Putamen (tissue), 1 donor: ENCODE measurements at regions not wholly inside any gene's neighbourhood (a gene's known extent, or its start where the extent isn't known, plus 50 kb on each side); places are given as distances from the start of the nearest gene placed in this dataset.
A peak's percentile ranks its signal among the peaks of the same experiment; 100 is the strongest.

Experiments
- DNase-seq: peaks from one replicate; pipeline ENCODE4 v3.0.0-alpha.2; 2016; ENCODE audit warnings: low spot score

DNA sequence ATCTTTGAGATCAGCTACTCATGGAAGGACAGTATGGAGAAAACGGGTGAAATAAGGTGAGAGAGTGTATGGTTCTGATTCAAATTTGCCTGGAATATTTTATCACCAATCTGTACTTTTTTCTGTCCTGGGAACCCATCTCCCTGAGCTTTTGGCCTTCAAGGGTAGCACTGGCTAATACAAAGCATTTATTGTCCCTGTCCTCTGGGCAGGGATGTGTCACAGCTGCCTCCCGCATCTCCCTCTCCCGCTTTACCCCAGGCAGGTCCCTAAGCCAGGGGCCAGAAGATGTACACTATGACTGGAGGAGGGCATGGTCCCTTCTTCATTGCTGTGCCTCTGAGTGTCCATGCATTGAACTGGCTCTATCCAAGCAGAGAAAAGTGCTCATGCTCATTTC lies 201.7 kb upstream of the CHRNA7 start:
- DNase-seq: peak; percentile 47

DNA sequence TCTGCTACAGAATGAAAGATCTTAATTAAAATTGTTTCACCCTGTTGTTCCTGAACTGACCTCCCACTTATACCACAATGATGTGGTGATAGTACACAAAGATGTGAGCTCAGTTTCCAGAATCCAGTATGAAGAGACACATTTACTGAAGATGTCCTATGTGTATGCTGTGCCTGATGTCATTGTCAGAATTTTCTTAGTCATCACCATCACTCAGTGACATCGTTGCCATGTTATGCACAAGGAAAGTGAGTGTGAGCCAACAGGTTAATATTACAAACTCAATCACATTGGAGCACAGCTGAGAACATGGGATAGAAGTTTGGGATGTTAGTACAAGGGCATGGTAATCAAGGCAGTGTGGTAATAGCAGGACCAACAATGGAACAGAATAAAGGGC lies 199.7 kb upstream of the CHRNA7 start:
- no peak for DNase-seq

DNA sequence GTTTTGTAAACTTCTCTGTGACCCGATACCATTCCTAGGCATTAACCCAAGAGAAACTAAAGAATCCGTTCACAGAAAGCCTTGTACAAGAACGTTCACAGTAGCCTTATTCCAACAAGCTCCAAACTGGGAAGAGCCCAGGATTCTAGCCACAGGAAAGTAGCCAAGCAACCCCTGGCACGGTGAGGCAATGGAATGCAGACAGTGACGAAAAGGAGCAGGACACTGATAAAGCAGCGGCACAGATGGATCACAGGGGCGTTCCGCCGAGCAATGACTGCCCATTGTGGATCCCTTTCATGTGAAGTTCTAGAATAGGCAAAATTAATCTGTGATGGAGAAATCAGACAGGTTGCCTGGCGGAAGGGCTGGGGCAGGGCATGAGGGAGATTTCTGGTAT lies 198.7 kb upstream of the CHRNA7 start:
- DNase-seq: no peak

DNA sequence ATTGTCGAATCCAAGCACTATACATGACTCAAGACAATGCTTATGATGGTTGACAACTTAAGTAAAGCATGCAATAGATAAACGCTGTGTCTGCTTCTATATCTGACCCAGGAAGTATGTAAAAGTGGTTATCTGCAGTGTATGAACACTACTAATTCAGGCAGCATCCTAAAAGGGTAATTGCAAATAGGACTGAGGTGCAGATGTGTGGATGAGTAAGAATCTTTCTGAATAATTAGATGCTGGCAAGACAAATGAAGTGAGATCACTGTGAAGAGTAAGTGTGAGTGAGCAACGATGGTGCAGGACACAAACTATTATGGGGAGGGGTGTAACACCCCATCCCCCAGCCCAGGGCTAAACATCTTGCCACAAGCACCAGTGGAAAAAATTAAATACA lies 195.7 kb upstream of the CHRNA7 start:
- no peak for DNase-seq

DNA sequence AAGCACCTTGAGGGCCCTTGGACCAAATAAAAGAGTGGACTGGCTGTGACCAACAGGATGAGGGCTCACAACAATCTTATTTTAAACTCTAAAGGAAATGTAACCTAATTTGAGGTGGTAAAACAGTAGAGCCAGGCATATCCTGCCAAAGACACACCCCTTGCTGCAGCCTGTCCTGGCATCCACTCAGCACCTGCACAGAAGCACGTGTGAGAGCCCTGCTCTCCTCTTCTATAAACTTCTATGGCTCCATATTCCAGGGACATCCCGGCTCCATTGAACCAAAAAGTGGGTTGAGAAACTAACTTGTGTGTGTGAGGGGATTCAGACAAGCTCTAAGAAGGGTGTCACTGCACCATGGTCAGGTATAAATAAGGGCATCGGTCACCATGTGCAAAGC lies 190.9 kb upstream of the CHRNA7 start:
- DNase-seq: no peak

DNA sequence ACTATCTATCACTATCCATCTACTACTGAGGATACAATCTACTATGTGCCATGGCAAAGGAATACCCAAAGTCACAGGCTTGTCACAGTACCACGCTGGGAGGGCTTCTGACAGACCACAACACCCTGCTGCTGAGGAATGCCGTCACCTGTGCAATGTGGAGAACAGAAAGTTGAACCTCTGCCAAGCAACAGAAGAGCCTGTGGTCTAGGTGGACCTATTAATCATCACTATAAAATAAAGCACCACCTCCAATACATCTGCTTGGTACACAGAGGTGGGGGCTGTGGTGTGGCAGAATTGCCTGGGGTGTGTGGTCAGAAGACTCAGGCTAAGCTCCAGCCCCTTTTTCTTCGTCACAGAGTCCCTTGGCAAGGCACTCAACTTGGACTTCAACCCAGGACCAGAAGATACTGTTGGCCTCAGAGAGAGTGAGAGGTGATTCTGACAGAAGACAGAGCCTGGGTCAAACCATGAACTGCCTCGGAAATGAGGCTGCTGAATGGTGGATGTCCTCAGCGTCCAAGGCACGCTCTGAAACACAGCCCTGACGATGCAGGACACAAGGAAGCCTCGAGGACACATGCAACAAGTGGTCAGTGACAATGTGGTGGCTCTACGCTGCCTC lies 189.4 kb upstream of the CHRNA7 start:
- DNase-seq: no peak

DNA sequence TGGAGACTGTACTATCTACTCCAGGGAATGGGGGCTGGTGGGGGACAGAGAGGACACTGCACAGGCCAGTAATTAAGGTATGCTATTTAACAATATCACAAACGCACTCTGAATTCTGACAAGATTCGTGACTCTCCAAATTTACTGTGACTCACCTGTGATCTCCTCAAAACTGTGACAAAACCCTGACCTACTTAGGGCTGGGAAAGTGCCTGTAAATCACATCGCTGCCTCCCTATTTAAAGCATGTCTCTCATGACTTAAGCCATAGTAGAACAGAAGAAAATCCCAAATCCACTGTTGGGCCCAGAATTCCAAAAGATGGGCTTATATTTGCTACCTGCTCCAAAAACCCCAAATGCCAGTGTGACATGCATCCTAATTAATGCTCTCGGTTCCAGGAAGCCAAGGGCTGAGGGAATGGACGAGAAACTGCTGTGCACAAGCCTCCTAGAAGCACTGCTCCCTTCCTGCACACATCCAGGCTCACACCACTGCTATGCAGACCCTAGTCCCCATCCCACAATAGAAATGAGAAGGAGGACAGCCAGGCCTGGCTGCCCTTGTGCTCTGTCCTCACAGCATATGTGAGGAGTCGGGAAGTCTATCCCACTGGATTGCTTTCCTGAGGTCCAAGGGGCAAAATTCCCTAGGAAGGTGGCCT lies 187.7 kb upstream of the CHRNA7 start:
- DNase-seq: peak; percentile 45

DNA sequence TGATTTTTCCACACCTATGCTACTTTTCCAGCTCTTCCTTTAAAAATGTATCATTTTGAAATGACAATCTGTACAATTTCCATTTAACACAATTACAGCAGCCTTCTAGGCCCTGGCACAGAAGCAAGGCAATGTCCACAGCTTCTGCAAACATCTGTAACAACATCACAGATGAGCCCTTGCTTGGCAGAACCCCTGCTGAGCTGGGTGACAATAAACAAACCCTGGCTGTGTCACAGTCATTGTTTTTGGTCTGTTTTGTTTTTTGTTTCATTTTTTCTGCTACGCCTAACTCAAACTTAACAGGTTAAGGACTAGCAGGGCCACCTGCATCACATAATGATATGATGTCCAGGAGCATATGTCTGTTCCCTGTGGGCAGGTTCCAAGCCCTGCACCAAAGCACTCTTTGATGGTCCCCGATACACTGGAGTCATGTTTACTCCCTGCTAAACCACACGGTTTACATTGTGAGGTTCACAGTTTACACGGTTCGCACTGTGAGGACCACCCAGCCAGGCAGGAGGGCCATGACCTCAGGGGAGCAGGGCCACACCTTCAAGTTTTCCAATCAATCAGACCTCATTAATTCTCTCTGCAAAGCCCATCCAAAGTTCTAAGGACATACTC lies 186.8 kb upstream of the CHRNA7 start:
- DNase-seq: peak; percentile 90

DNA sequence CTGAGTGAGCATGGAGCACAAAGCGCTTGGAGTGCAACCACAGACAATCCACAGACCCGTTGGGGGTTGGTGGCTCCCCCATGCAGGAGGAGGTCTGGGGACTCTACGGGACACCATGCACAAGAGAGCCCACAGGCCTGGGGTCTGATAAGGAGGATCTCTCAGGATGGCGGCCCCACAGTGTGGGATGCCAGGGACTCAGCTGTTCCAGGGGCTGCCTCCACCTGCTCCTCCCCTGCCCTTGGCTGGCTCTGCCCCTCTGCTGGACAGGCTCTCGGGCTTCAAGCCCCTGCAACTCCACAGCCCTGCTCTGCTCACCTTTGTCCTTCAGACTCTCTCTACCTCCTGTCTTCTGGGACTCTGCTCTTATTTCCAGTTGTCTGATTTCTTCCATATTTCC lies 184.5 kb upstream of the CHRNA7 start:
- no peak for DNase-seq

DNA sequence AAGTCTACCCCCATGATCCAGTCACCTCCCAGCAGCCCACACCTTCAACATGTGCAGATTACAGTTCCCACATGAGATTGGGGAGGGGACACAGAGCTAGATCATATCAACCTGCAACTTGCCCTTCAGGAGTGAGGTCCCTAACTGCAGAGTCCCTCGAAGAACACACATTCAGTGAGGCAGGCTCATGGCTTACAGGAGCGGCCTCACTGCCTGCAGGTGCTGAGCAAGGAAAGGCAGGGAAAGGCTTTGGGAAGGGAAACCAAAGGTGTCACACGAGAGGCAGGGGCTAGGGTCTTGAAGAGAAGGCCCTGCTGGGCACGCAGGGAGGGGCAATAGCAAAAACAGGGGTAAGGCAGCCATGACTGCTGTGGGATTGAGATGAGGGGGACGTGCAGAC lies 182.4 kb upstream of the CHRNA7 start:
- DNase-seq: no peak

DNA sequence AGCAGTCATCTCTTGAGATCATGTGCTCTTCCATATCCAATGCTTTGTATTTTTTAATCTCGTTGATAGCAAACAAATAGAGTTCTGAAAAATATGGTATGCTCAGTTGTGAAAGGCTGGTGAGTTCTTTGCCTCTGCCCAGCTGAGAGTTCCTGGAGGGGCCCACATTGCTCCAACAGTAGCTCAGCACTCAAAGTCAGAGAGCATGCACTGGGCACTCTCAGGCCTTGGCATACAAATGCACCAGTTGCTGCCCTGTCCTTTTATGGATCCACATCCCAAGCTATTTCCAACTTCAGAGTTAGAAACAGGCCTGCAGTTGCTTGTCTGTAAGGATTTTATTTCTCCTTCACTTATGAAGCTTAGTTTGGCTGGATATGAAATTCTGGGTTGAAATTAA lies 181.7 kb upstream of the CHRNA7 start:
- DNase-seq: no peak

DNA sequence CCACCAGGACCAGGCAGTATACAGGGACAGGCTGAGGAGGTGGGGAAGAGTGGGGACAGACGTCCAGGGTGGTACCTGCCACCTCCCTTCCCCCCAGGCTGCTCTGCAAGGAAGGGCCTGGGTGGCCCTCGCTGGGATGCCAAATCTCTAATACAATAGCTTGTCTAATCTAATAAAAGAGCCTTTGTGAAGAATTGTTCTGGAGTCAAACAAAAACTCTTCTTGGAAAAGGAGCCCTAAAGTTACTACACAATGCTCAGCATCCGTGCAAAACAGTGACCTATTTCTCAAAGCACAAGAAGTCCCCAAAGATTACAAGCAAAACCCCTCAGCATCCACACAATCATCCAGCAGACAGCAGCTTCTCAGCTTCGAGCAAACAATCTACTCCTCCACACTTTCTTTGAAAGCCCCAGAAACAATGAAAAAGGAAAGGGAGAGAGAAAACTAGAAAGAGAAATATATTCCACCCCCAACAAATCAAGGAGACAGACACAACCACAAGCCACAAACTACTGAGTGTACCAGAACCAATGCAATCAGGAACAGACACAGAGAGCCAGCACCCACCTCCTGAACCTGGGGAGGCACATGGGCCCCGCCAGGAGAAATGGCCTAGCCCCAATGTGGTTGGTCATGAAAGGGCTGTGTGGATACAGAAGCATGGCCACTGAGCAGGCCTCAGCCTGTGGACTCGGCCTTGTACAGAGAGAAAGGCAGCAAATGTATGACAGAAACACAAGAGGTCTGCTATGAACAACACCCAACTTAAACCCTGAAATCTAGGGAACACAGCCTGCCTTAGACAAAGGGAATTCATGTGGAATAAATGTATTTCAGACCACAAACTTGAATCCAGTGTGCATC lies 177.1 kb upstream of the CHRNA7 start:
- peak; percentile 81 for DNase-seq

DNA sequence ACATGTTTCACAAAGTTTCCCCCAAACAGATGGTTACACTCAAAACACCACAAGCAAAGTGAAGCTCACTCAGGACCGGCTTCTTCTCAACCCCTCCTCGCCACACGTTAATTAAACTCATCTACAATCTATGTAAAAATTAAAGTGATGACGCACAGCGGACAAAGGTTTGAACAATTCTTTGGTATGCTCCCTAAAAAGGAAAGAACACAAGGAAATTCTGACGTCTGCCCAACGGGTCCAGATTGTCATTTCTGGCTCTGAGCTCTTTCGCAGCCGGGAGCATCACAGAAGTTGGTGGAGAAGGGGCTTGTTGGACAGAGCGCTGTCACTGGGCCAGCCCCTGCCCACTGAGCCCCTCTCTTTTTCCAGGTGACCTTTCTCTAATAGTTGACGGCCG lies 173.7 kb upstream of the CHRNA7 start:
- no peak for DNase-seq

DNA sequence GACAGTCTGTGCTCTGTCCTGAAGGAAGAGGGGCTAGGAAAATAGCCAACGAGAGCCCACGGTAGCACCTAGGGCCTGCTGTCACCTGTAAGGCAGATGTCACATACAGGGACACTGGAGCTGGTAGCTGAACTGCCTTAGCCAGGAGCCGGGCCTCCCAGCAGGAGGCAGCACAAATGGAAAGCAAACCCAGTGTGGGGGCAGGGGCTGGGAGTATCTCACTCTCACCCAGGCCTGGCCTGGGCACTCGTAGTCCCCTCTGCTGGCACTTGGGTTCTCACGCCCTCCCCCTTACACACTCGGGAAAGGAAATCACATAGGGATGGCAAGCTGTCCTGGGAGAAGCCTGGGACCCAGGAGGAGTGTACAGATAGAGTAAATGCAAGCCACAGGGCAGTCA lies 173.1 kb upstream of the CHRNA7 start:
- no peak for DNase-seq

DNA sequence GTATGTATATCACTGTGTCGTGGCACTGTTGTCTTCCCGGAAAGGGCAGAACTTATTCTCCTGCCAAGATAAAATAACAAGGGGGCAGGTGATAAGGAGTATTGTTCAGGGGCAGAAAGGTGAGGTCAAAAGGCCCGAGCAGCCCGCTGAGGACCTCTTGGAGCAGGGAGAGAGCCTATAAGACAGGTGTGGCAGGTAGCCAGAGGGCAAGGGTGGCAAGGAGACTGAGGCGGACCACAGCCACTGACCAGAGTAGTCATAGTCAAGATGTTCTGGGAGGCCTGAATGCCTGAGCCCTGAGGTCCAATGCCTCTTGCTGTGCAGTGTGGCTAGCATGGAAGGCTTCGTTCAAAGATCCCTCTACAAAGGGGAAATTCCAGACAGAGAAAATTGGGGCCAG lies 172.3 kb upstream of the CHRNA7 start:
- DNase-seq: no peak

DNA sequence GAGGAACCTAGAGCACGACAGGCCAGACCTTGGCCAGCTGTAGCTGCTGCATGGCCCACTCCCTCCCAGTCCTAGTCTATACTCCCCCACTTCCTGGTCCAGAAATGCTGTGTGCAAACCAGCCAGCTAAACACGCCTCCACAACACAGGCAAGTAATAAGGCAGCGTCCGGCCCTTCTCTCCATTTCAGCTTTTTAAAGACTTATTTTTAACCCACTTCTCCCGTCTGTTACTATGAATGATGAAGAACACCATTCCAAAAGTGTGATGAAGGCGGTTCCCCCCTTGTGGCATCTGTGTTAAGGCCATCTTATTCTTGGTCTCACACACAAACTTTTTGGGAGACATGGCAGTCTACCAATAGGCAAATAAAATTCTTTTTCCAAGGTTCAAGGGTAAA lies 164.1 kb upstream of the CHRNA7 start:
- no peak for DNase-seq

DNA sequence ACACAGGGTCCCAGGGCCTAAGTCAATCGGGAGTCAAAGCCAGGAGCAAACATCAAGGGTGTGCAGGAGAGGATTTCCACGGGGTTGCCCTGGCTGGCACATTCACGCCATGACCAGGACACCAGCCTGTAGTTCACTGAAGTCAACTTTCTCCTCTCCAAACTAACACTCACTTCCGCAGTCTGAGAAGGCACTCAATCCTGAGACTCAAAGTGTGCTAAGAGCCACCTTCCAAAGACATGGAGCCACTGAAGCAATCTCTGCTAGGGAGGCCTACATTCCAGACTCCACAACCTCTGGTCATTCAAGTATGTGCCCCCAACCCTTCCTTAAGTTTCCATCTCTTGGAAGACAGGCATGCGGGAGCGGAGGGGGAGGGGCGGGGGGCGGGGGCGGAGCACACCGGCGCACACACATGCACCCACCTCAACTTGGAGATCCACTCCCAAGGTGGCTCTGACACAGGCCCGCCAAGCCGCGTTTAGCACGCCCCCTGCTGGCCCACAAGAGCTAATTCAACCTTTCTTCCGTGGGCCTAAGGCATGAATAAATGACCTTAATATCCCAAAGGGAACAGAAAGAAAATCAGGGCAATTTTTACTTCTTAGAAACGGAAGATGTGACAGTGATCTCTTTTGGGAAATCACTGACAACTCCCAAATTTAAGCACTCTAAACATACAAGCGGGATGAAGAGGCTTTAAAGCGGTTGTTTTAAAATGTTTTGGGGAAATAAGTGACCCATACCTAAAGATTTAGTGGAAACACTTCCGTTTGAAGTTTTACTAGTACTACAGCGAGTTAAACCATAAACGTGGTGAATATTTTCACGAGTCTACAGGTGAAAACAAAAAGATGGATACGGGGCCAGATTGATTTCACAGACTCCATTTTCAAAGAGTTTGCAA lies 162.5 kb upstream of the CHRNA7 start:
- DNase-seq: peak; percentile 71

DNA sequence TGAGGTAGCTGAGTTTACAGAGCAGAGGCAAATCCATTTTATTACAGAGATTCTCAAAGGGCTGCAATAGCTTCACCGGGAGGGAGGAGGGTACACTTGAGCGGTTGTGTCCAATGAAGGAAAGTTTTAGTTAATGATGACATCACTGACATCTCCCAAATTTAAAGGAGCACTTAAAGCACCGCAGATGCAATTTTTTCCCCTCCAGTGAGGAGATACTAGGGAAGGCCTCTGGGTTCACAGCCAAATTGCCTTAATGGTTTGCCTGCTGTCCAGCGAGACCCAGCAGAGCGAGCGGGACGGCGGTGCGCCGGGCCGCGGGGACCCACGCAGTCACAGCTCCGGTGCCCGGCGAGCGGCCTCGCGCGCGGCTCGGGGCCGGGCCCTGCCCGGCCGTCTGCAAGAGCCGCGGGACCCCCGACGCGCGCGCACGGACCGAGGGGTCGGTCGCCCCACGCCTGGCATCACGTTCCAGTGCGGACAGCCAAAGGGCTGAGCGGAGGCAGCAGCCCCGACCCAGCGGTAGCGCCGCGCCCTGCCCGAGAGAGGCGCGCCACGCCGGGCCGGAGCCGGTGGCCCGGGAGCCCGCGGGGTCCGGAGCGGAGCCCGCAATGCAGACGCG lies 160.5 kb upstream of the CHRNA7 start:
- peak; percentile 63 for DNase-seq

DNA sequence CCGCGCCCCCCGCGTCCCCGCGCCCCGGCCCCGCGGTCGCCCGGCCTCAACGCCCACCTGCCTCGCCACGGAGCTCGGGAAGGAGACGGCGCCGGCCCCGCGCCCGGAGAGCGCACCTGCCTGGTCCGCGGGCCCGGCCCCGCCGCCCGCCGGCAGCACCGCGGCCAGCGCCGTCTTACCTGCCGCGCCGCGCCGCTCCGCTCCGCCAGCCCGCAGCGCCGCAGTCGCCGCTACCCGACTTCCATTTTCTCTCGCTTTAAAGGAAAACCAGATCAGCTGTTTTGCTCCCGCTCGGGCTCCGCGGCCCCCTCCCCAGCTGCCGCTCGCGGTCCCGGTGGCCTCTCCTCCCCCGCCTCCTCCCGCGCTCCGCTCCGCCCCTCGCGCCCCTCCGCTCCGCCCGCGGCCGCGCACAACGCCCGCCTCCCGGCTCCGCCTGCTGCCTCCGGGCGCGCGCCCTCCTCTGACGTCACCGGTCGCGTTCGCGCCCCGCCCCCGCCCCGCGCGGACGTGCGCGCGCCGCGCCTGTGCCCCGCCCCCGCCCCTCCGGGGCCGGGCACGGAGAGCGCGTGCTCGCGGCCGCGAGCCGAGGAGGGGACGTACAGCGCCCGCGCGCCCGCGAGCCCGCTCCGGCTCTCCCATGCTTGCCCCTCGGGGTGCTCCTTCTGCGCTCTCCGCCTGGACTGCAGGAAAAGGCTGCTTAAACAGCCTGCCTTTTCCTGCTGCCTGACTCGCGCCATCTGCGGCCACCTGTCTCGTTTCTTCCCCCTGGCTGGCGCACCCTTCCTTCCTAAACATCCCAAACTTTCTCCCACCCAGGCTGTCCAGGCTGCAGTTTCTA lies 159.8 kb upstream of the CHRNA7 start, which contains the start of gene OTUD7A:
TSS of gene OTUD7A (minus strand) at position 346 of the 838 bp plus-strand sequence.
- peak; percentile 94 for DNase-seq
